ENCODE measurements at regions not wholly inside any gene's neighbourhood (a gene's known extent, or its start where the extent isn't known, plus 50 kb on each side); places are given as distances from the start of the nearest gene placed in this dataset.
"Not testable (repeated sequence)": the region's sequence is repeated elsewhere in the genome, so short reads cannot be mapped to it uniquely, and the experiment has no call there.

GRCh38 chr2:65751408-65751807 is 319.0 kb upstream of the SPRED2 start:
- Histone ChIP-seq H3K4me1 (ENCODE audit: control insufficient read depth, insufficient read depth, low read length, unreplicated experiment) (no peaks in the 10 kb centered on the region), H3K36me3 (ENCODE audit: insufficient read depth, low read length) (no peaks in the 10 kb centered on the region), H2AFZ (ENCODE audit: low read length, unreplicated experiment) (no peak overlapping the region), H3K27me3 (ENCODE audit: insufficient read depth, low read length) (no peaks in the 10 kb centered on the region), H3K4me3 (ENCODE audit: low read depth, low read length) (no peak overlapping the region), H3K79me2 (ENCODE audit: control insufficient read depth, insufficient read depth, low read length, unreplicated experiment) (no peaks in the 10 kb centered on the region), H3K27ac (ENCODE audit: low read depth, low read length) (no peak overlapping the region)

- Histone ChIP-seq H3K27ac (ENCODE audit: low read depth, low read length) (no peak overlapping the region), H2AFZ (ENCODE audit: low read length, unreplicated experiment) (no peak overlapping the region), H3K79me2 (ENCODE audit: control insufficient read depth, insufficient read depth, low read length, unreplicated experiment) (no peaks in the 10 kb centered on the region), H3K4me1 (ENCODE audit: control insufficient read depth, insufficient read depth, low read length, unreplicated experiment) (no peaks in the 10 kb centered on the region), H3K27me3 (ENCODE audit: insufficient read depth, low read length) (no peaks in the 10 kb centered on the region), H3K36me3 (ENCODE audit: insufficient read depth, low read length) (no peaks in the 10 kb centered on the region), H3K4me3 (ENCODE audit: low read depth, low read length) (no peak overlapping the region)
Observed at GRCh38 chr2:65749545-65749944, 317.1 kb upstream of the SPRED2 start.

- H3K4me1 ChIP-seq (ENCODE audit: control insufficient read depth, insufficient read depth, low read length, unreplicated experiment); H3K27me3 ChIP-seq (ENCODE audit: insufficient read depth, low read length); H3K36me3 ChIP-seq (ENCODE audit: insufficient read depth, low read length); H2AFZ ChIP-seq (ENCODE audit: low read length, unreplicated experiment); H3K4me3 ChIP-seq (ENCODE audit: low read depth, low read length); H3K27ac ChIP-seq (ENCODE audit: low read depth, low read length); H3K79me2 ChIP-seq (ENCODE audit: control insufficient read depth, insufficient read depth, low read length, unreplicated experiment): not testable (repeated sequence)
Observed at GRCh38 chr2:65747875-65748274, 315.5 kb upstream of the SPRED2 start.

- Histone ChIP-seq H3K27ac (ENCODE audit: low read depth, low read length) (no peak overlapping the region), H3K36me3 (ENCODE audit: insufficient read depth, low read length) (no peaks in the 10 kb centered on the region), H2AFZ (ENCODE audit: low read length, unreplicated experiment) (no peak overlapping the region), H3K4me1 (ENCODE audit: control insufficient read depth, insufficient read depth, low read length, unreplicated experiment) (no peaks in the 10 kb centered on the region), H3K27me3 (ENCODE audit: insufficient read depth, low read length) (no peaks in the 10 kb centered on the region), H3K4me3 (ENCODE audit: low read depth, low read length) (no peak overlapping the region), H3K79me2 (ENCODE audit: control insufficient read depth, insufficient read depth, low read length, unreplicated experiment) (no peaks in the 10 kb centered on the region)
Observed at GRCh38 chr2:65746931-65747675, 314.7 kb upstream of the SPRED2 start.

GRCh38 chr2:65744477-65745200 is 312.2 kb upstream of the SPRED2 start:
- Histone ChIP-seq H3K27ac (ENCODE audit: low read depth, low read length) (no peak overlapping the region), H2AFZ (ENCODE audit: low read length, unreplicated experiment) (no peak overlapping the region)

GRCh38 chr2:65742977-65743376 is 310.6 kb upstream of the SPRED2 start:
- peaks cover 5% of the 10 kb centered on the region; the same call in 1 of the 2 replicates for H3K27me3 ChIP-seq (ENCODE audit: insufficient read depth, low read length)
- H3K36me3 ChIP-seq (ENCODE audit: insufficient read depth, low read length) = no peaks in the 10 kb centered on the region
- H2AFZ ChIP-seq (ENCODE audit: low read length, unreplicated experiment) = no peak overlapping the region
- no peak overlapping the region for H3K4me3 ChIP-seq (ENCODE audit: low read depth, low read length)
- H3K4me1 ChIP-seq (ENCODE audit: control insufficient read depth, insufficient read depth, low read length, unreplicated experiment) = no peaks in the 10 kb centered on the region
- no peak overlapping the region for H3K27ac ChIP-seq (ENCODE audit: low read depth, low read length)
- H3K79me2 ChIP-seq (ENCODE audit: control insufficient read depth, insufficient read depth, low read length, unreplicated experiment) = no peaks in the 10 kb centered on the region

More at GRCh38 chr2:65744477-65745200, 312.2 kb upstream of the SPRED2 start:
- H3K36me3 ChIP-seq (ENCODE audit: insufficient read depth, low read length) = no peaks in the 10 kb centered on the region
- H3K79me2 ChIP-seq (ENCODE audit: control insufficient read depth, insufficient read depth, low read length, unreplicated experiment) = no peaks in the 10 kb centered on the region
- H3K27me3 ChIP-seq (ENCODE audit: insufficient read depth, low read length) = no peaks in the 10 kb centered on the region
- H3K4me3 ChIP-seq (ENCODE audit: low read depth, low read length) = no peak overlapping the region
- H3K4me1 ChIP-seq (ENCODE audit: control insufficient read depth, insufficient read depth, low read length, unreplicated experiment) = no peaks in the 10 kb centered on the region

- H3K27me3 ChIP-seq (ENCODE audit: insufficient read depth, low read length) = peaks cover 5% of the 10 kb centered on the region; the same call in 1 of the 2 replicates
- no peaks in the 10 kb centered on the region for H3K4me1 ChIP-seq (ENCODE audit: control insufficient read depth, insufficient read depth, low read length, unreplicated experiment)
- no peaks in the 10 kb centered on the region for H3K36me3 ChIP-seq (ENCODE audit: insufficient read depth, low read length)
- no peak overlapping the region for H3K27ac ChIP-seq (ENCODE audit: low read depth, low read length)
- no peak overlapping the region for H3K4me3 ChIP-seq (ENCODE audit: low read depth, low read length)
- no peaks in the 10 kb centered on the region for H3K79me2 ChIP-seq (ENCODE audit: control insufficient read depth, insufficient read depth, low read length, unreplicated experiment)
- H2AFZ ChIP-seq (ENCODE audit: low read length, unreplicated experiment) = no peak overlapping the region
Observed at GRCh38 chr2:65739927-65740326, 307.5 kb upstream of the SPRED2 start.

- Histone ChIP-seq H3K79me2 (ENCODE audit: control insufficient read depth, insufficient read depth, low read length, unreplicated experiment) (no peaks in the 10 kb centered on the region), H3K4me1 (ENCODE audit: control insufficient read depth, insufficient read depth, low read length, unreplicated experiment) (no peaks in the 10 kb centered on the region), H3K27me3 (ENCODE audit: insufficient read depth, low read length) (peaks cover 5% of the 10 kb centered on the region; the same call in 1 of the 2 replicates), H3K4me3 (ENCODE audit: low read depth, low read length) (no peak overlapping the region), H3K27ac (ENCODE audit: low read depth, low read length) (no peak overlapping the region), H3K36me3 (ENCODE audit: insufficient read depth, low read length) (no peaks in the 10 kb centered on the region), H2AFZ (ENCODE audit: low read length, unreplicated experiment) (no peak overlapping the region)
Observed at GRCh38 chr2:65737452-65738011, 305.1 kb upstream of the SPRED2 start.

- Histone ChIP-seq H3K4me3 (ENCODE audit: low read depth, low read length) (no peak overlapping the region), H3K27me3 (ENCODE audit: insufficient read depth, low read length) (peaks cover 3% of the 10 kb centered on the region), H3K79me2 (ENCODE audit: control insufficient read depth, insufficient read depth, low read length, unreplicated experiment) (no peaks in the 10 kb centered on the region), H3K36me3 (ENCODE audit: insufficient read depth, low read length) (no peaks in the 10 kb centered on the region), H3K4me1 (ENCODE audit: control insufficient read depth, insufficient read depth, low read length, unreplicated experiment) (no peaks in the 10 kb centered on the region), H2AFZ (ENCODE audit: low read length, unreplicated experiment) (no peak overlapping the region), H3K27ac (ENCODE audit: low read depth, low read length) (no peak overlapping the region)
Observed at GRCh38 chr2:65731476-65731875, 299.1 kb upstream of the SPRED2 start.

- Histone ChIP-seq H3K4me3 (ENCODE audit: low read depth, low read length) (no peak overlapping the region), H2AFZ (ENCODE audit: low read length, unreplicated experiment) (no peak overlapping the region), H3K27ac (ENCODE audit: low read depth, low read length) (no peak overlapping the region), H3K4me1 (ENCODE audit: control insufficient read depth, insufficient read depth, low read length, unreplicated experiment) (no peaks in the 10 kb centered on the region), H3K79me2 (ENCODE audit: control insufficient read depth, insufficient read depth, low read length, unreplicated experiment) (no peaks in the 10 kb centered on the region), H3K27me3 (ENCODE audit: insufficient read depth, low read length) (peaks cover 3% of the 10 kb centered on the region), H3K36me3 (ENCODE audit: insufficient read depth, low read length) (no peaks in the 10 kb centered on the region)
Observed at GRCh38 chr2:65730186-65730585, 297.8 kb upstream of the SPRED2 start.

GRCh38 chr2:65729246-65729645 is 296.8 kb upstream of the SPRED2 start:
- Histone ChIP-seq H3K79me2 (ENCODE audit: control insufficient read depth, insufficient read depth, low read length, unreplicated experiment) (no peaks in the 10 kb centered on the region), H3K27me3 (ENCODE audit: insufficient read depth, low read length) (peaks cover 3% of the 10 kb centered on the region), H3K36me3 (ENCODE audit: insufficient read depth, low read length) (no peaks in the 10 kb centered on the region), H3K4me3 (ENCODE audit: low read depth, low read length) (no peak overlapping the region), H3K4me1 (ENCODE audit: control insufficient read depth, insufficient read depth, low read length, unreplicated experiment) (no peaks in the 10 kb centered on the region), H2AFZ (ENCODE audit: low read length, unreplicated experiment) (no peak overlapping the region), H3K27ac (ENCODE audit: low read depth, low read length) (no peak overlapping the region)
